ENCODE measurements at regions not wholly inside any gene's neighbourhood (a gene's known extent, or its start where the extent isn't known, plus 50 kb on each side); places are given as distances from the start of the nearest gene placed in this dataset.

DNA sequence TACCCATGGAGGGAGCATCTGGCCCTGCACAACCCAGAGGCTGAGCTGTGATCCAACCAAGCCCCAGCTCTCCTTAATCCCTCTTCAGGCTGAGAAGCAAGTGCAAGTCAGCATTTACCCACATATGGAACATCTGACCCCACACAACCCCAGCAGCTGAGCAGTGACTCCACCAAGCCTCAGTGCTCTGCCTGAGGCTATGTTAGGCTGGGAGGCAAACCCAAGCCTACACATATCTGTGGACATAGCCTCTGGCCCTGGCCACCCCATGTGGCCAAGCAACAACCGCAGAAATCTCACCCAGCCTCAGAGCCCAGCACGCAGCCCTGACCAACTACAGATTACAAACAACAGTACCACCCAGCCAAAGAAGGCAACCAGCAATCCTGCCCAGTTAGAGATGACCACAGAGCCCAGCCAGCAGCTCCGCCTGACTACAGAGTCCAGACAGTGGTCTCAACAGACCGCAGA is 142.8 kb downstream of the NUAK1 start:
- DNase-seq (no peak), ATAC-seq (no peak)
- intact Hi-C loops (cut with DNase I, micrococcal nuclease) = no loop called here

DNA sequence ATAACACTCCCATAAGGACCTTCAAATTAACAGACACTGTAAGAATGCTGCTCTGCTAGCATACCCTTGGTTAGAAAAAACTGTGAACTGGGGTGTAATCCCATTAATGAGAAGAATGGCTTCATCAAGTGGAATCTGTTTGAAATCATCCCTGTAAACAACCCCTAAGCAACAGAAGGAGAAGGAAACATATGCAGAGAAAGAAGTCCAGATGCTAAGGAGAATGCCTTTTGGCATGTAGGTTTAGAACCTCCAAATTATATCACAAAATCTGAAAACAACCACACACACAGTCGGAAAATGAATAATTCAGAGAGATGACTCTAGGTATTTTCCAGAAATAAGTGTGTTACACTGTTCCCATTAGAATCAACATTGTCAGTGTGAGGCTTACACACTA is 140.2 kb downstream of the NUAK1 start:
- DNase-seq (no peak), ATAC-seq (no peak)
- intact Hi-C loops (cut with DNase I, micrococcal nuclease) = no loop called here

DNA sequence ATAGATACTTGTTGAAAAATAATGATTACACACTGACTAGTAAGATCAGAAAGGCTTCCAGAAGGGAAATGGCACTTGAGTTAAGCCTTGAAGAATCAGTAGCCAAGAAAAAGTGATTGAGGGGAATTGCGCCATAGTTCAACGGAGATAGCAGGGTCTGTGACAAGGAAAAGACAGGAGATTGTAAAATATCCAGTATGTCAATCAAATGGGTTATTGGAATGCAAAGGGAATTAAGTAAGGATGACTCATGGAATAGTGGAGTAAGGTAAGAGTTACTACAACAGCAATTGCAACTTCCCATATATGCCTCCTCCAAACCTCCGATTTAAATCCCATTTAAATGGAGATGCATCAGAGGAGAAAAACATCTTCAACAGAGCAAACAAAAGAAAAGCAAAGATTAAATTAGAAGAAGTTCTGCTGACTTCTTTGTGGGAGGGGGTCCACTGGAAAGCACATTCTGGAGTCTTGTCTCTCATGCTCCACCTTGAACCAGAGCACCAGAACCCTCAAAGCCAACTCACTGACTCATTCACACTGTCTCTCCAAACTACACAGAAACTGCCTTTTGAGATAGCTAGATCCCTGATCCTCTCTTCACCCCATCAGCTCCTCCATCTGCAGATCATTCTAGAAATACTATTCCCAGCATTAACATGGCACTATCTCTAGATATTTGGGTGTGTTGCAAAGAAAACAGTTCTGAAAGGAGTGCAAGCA is 138.2 kb downstream of the NUAK1 start:
- ATAC-seq (no peak), DNase-seq (no peak)
- intact Hi-C loops (cut with DNase I, micrococcal nuclease) = no loop called here

DNA sequence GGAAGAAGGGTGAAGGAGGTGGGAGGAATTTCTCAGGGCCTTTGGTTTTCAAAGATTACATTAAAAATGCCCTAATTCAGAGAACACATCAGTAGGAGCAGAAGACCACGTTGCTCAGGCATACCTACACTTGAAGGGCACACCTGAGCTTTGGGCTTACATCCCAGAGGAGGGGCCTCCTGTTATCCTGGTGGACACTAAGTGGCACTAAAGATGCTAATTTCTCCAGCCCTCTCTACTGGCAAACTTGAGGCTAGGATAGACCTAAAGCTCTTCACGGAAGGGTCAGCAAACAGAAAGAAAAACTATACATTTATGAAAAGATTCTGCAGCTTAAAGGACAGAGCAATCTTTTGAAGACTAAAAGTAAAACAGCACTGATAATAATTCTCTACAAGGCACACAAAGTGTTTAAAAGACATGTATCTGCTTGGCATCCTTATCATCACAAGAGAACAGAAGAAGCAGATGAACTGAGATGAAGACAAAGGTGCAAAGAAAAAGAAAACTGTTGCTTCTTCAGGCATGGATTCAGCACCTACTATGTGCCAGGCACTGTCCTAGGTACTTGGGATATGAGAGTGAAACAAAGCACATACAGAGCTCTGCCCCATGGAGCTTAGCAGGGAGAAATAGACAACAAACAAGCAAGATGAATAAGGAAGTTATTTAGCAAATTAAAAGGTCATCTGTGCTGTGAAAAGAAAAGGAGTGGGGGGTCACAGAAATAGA is 137.5 kb downstream of the NUAK1 start:
- intact Hi-C loops (cut with DNase I, micrococcal nuclease) = no loop called here
- DNase-seq = no peak
- no peak for ATAC-seq

DNA sequence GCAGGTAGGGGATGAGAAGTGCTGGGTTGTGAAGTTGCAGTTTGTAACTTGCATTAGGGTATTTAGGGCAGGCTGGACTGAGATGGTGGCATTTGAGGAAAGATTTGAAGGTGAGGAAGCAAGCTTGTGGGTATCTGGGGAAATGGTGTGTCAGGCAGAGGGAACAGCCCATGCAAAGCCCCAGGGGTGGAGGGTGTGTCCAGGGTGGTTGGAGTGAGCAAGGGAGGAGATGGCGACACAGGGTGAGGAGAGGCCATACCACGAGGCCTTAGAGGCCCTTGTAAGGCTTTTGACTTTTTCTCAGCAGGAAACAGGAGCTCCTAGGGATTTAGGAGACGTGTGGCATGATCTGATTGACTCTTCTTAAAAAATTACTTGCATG is 136.9 kb downstream of the NUAK1 start:
- intact Hi-C loops (cut with DNase I, micrococcal nuclease) = no loop called here
- DNase-seq = no peak
- no peak for ATAC-seq

DNA sequence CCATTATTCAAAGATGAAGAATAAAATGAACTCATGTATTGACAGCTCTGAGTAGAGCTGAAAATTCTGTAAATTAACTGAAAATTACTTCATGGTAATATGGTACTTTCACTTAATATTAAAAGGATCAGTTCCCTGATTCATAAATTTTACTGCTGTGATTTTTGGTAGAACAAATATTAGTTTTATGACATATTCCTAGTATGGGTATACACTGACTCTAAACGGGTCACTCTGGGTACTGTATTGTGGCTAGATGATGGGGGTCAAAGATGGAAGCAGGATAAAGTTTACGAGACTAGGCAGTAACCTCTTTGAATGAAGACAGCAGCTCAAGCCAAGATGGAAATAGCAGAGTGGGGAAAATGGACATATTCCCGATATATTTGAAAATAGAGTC is 135.5 kb downstream of the NUAK1 start:
- intact Hi-C loops (cut with DNase I, micrococcal nuclease) = no loop called here
- no peak for ATAC-seq
- DNase-seq = no peak

DNA sequence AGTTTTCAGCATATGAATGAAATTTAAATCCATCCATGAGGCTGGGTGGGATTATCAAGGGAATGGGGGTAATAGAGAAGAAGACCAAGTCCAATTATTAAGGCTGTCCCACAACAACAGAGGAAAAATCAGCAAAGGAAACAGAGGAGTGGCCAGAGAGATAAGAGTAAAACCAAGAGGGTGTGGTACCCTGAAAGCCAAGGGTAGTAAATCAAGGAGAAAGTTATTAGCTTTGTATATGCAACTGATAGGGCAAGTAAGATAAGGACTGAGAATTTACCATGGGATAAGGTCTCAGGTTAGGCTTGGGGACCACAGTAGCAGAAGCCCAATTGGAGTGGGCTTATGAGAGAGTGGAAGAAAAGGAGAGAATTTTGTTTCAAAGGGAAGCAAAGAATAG is 134.5 kb downstream of the NUAK1 start:
- ATAC-seq (no peak), DNase-seq (no peak)
- intact Hi-C loops (cut with DNase I, micrococcal nuclease) = no loop called here

DNA sequence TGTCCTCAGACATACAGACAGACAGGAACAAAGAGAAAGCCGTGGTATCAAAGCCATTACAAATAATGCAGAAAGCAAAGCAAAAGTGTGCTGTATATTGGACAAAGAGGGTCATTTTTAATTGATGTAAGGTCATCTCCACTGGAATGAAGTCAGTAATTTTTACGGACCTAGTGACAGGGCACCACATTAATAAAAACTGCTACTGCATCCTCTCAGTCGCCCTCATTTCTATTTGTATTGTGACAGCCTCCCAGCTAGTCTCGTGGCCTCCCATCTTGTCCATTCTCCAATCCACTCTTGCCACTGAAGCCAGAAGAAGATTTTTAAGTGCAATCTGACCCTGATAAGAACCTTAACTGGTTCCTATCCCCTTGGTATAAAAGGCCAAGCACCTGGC is 132.4 kb downstream of the NUAK1 start:
- intact Hi-C loops (cut with DNase I, micrococcal nuclease) = no loop called here
- ATAC-seq (no peak), DNase-seq (no peak)

DNA sequence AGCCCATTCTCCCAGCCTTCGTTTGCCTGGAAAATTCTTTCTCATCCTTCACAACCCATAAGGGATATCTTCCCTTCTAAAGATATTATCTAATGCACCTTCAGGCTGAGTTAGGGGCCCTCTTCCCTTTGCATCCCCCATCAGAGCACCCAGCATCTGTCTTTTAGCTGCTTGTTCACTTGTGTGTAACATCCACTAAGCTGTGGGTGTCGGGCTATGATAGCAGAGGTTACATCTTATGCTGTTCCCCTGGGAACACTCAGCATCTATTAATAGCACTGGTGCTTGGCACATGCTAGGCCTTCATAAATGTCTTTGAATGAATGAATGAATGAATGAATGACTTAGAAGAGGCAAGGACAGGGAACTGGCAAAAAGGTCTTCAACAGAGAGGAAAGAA is 131.8 kb downstream of the NUAK1 start:
- ATAC-seq (no peak), DNase-seq (no peak)
- intact Hi-C loops (cut with DNase I, micrococcal nuclease) = no loop called here

DNA sequence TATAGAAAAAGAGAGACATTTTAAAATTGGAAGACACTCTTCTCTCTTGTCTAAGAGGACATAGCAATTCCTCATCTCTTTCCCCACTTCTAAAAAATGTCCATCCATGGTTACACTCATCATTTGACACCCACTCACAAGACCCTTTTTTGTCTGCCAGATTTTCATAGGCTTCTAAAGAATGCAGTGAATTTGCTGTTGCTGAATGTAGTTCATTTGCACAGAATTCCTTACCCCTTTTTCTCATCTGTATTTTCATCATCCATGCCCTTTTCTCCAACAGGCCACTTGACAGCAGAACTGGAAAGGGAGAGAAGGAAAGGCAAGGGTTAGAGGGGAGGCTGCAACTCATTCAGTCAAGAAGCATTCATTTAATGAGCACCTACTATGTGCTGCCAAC is 128.0 kb downstream of the NUAK1 start:
- no peak for ATAC-seq
- no peak for DNase-seq
- intact Hi-C loops (cut with DNase I, micrococcal nuclease) = no loop called here

All from left colon (tissue), 2 donors.